HG02763 (cell line): ENCODE measurements at regions not wholly inside any gene's neighbourhood (a gene's known extent, or its start where the extent isn't known, plus 50 kb on each side); places are given as distances from the start of the nearest gene placed in this dataset.

Source experiments
- ATAC-seq: cut with Tn5 transposase; IDR thresholded peaks from one replicate; pipeline ENCODE4 v1.9.1; 2021; ENCODE audit warnings: mild to moderate bottlenecking, moderate library complexity; ENCODE audit not compliant: unreplicated experiment

- no peak for ATAC-seq
Measured at GRCh38 chr3:168341192-168341815, 245.6 kb upstream of the GOLIM4 start.

DNA sequence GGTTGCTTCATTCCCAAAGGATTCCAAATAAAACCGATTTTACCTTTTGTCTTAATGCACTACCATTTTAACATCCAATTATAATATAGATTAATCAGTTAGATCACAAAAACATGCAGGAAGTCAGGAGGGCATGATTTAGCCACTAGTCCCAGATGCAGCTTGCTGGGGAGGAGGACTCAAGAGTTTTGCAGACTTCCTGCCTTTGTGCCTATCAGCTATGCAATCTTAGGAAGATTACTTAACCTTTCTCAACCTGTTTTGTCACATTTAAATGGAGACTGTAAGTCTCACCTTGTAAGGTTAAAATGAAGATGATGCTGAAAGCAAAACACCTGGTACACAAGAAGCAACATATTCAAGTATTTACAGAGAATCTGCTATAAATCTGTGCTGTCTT, 242.4 kb upstream of the GOLIM4 start:
- no peak for ATAC-seq

DNA sequence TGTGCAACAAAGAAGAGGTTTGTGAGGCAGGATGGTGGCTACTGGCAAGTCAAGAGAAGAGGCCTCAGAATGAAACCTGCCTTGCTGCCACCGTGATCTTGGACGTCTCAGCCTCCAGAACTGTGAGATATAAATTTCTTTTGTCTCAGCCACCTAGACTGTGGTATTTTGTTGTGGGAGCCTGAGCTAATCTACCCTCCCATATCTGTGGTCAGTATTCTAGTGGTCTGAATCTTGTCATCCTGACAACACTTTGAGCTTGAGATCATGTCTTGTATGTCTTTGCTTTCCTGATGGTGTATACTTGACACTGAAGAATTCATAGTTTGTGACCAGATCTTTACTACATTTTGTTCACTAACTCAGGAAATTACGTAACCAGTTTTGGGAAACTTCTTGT, 240.6 kb upstream of the GOLIM4 start:
- no peak for ATAC-seq

DNA sequence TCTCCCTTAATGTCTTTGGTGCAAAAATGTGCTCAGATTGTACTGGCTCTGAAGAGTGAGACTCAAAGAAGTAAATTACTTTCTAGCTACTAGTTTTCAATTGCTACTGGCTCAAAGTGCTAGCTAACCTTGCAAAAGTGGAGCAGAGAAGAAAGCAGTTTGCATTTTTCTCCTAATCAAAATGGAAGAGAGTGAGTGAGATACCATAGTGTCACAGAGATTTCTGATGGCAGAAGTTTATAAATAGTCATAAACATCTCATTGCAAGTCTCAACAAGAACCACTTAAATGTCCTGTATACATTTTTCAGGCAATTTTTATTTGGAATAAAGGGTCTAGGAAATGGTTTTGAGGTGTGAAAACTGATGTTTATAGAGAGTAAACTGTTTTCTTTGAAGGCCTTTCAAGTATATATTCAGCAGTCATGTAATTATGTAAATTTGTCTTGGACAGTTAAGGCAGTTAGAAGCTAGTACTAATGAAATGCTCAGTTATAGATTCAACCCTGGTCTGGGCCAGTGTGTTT, 237.7 kb upstream of the GOLIM4 start:
- ATAC-seq, result no peak

DNA sequence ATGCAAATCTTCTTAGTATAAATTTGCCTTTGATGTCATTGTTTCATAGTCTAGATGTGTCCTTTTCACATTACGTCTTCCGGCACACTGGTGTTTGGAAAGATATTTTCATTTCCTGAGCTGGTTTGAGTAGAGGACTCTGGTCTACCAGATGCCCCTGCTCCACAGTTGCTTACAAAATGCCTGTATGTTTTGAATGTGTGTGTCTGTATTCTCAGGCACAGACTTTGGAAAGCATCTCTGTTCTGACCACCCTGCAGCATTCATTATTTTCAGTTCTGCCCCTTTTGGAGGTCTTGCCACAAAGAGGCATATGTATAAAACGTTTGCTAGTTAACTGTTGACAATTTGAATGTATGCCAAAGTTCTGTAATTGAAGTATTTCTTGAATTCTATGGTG, 236.0 kb upstream of the GOLIM4 start:
- no peak for ATAC-seq

DNA sequence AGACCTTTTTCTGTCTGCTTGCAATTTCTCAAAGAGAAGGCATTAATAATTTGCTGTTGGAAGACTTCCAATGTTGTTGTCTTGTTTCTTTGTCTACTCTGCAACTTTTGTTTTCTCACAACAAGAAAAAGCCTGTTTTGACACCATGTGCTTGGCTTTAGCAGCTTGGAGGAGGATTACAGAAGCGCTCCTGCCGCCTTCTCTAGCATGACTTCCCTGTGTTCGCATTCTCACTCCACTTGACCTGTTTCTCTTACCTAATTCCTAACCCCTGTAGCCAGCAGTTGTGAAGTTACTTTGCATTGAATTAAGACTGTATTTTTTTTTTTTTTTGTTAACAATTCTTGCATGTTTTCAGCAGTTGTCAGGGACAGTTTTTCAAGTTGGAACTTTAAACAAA, 235.3 kb upstream of the GOLIM4 start:
- ATAC-seq, result no peak

DNA sequence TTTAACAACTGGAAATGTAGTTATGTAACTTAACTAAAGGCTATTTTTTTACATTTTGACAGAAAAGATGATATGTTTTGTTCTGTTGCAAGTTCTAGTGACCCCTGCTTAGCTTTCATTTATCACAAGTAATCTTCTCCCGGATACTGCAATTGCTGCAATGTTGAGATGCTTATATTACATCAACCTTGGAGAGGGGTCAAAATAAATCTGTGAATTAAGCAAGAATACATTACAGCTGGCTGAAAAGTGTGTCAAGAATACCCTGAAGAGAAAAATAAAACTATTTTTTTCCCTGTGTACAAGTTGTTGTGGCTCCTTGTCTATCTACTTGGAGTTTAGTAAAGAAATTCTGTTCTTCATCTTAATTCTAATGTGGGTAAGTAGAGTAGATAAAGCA, 232.1 kb upstream of the GOLIM4 start:
- ATAC-seq, result no peak

- ATAC-seq, result no peak
Measured at GRCh38 chr3:168325684-168326083, 230.0 kb upstream of the GOLIM4 start.

DNA sequence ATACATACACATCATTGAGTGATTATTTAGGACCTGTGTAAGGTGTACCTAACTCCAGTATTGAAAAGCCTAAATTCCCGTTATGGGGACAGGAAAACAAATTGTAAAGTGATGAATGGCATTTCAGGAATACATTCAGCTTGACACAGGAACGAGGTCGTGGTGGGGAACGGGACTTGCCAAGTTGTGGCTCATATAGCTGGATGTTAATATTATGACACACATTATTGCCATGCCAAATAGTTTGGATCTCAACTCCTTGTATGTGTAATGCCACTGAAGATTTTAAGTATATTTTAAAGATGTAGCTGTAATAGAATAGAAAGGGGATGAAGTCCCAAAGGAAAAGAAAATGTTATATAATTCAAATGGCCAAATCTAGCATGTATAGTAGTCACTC, 227.2 kb upstream of the GOLIM4 start:
- no peak for ATAC-seq

- ATAC-seq, result no peak
Measured at GRCh38 chr3:168314166-168314565, 218.4 kb upstream of the GOLIM4 start.

DNA sequence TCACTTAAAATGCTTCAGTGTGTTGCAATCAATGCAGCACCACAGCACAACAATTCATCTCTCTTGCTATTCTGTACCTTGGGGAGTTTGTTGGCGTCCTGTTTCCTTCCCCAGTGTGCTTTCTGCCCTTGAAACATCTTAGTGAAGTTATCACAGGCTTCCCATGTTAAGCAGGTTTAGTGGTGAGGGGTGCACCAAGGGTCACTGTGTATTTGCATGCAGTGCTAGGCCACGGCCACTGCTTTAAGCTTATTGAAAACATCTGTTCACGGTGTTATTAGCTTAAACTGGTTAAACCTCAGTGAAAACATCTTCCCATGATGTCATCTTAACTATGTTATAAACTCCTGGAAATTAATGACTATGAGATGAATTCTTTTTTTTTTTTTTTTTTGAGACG, 217.3 kb upstream of the GOLIM4 start:
- no peak for ATAC-seq

GRCh38 chr3:168307893-168308292, 212.2 kb upstream of the GOLIM4 start:
- no peak for ATAC-seq

GRCh38 chr3:168295027-168295426, 199.3 kb upstream of the GOLIM4 start:
- ATAC-seq, result no peak

- no peak for ATAC-seq
Measured at GRCh38 chr3:168292296-168292695, 196.6 kb upstream of the GOLIM4 start.

- no peak for ATAC-seq
Measured at GRCh38 chr3:168289471-168290008, 193.8 kb upstream of the GOLIM4 start.

- ATAC-seq, result no peak
Measured at GRCh38 chr3:168288511-168289401, 193.0 kb upstream of the GOLIM4 start.

DNA sequence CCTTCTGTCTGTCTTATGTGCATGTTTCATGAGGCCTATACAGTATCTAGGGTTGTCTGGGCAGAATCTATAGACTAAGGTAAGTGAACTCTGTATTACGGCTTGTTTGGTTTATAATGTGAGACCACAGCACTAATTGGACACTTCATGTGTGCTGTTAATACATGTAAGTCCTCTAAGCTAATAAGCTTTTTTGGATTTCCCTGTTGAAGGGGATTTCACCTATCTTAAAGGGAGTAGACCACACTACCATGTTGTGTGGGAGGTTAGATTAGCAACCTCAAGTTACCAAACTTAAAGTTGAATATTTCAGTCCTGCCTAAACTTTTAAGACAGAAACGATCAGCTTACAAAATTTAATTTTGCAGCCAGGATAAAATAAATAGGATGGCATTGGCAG, 189.8 kb upstream of the GOLIM4 start:
- no peak for ATAC-seq

GRCh38 chr3:168284728-168285127, 189.0 kb upstream of the GOLIM4 start:
- ATAC-seq, result no peak

DNA sequence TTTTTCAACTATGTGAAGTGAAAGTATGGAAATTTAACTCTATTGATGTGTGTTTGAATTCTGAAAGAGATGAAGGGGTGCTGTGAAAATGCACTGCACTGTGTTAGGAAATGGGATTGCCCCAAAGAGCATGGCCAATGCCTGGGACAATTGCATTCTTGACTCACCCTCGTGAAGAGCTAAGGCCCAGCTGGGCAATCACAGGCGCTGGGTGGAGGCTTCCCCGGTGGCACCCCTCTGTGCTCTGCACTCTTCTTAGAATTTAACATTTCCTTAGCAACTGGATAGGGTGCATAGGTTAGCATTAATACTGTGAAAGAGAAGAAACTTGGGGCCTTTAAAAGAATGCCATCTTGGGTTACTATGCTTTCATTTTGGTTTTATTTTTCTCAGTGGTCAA, 179.9 kb upstream of the GOLIM4 start:
- ATAC-seq, result no peak

DNA sequence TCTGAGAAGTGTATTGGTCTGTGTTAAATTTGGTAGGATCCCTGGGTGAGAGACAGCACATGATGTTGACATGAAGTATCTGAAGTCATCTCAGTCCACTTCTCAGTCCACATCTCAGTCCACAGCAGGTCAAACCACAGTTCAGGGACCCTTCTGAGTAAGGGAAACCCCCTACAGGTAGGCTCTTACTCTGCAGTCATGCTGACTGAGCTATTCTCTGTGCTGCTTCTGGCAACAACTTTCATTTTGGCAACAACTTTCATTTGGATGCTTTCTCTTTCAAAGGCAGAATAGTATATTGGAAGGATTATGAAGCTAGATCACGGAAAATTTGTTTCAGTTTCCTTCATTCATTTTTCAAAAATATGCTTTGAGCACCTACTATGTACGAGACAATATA, 178.2 kb upstream of the GOLIM4 start:
- ATAC-seq, result peak; percentile 72

- no peak for ATAC-seq
Measured at GRCh38 chr3:168273036-168273435, 177.3 kb upstream of the GOLIM4 start.
